Head of caudate nucleus (tissue), 42 donors: ENCODE measurements at regions not wholly inside any gene's neighbourhood (a gene's known extent, or its start where the extent isn't known, plus 50 kb on each side); places are given as distances from the start of the nearest gene placed in this dataset.
"Not testable (repeated sequence)": the region's sequence is repeated elsewhere in the genome, so short reads cannot be mapped to it uniquely, and the experiment has no call there.

Experiments used
- DNase-seq, 42 donors: peaks; one replicate each; pipeline versions ENCODE4 v3.0.0 to v3.0.0-alpha.2; 2020 to 2021; ENCODE audit warnings: mixed read lengths in 7 of 42
- intact Hi-C: fragments of 100-400 bp; cut with DNase I; formaldehyde crosslinking; loops from one replicate; pipeline ENCODE4 v1.15.0; 2022

- intact Hi-C loops, DNase-seq: not testable (repeated sequence)
Measured at GRCh38 chr3:161943801-161944345, 447.3 kb downstream of the OTOL1 start.

DNA sequence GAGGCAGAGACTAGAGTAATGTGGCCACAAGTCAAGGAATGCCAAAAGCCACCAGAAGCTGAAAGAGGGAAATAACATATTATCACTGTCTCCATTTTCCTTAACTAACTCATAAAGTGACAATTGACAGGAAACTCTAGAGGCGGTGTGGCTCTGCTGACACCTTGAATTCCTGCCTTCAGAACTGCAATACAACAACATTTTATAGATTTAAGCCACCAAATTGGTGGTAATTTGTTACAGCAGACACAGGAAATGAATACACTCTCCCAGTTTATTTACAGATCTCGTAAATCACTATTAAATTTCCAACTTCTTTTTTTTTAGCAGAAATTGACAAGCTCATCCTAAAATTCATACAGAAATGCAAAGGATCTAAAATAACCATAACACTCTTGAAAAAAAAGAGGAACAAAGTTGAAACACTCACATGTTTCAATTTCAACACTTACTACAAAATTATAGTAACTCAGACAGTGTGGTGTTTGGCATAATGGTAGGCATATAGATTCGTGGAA is 449.9 kb downstream of the OTOL1 start:
- DNase-seq: no peak
- intact Hi-C loops: no loop called here

- DNase-seq: no peak
- intact Hi-C loops: no loop called here
Measured at GRCh38 chr3:161950318-161950868, 453.8 kb downstream of the OTOL1 start.

GRCh38 chr3:161957467-161957866 is 460.9 kb downstream of the OTOL1 start:
- intact Hi-C loops: no loop called here
- no peak for DNase-seq

GRCh38 chr3:161964857-161965256 is 468.2 kb downstream of the OTOL1 start:
- intact Hi-C loops: no loop called here
- DNase-seq: no peak

GRCh38 chr3:161969867-161970266 is 473.3 kb downstream of the OTOL1 start:
- intact Hi-C loops: no loop called here
- no peak for DNase-seq

DNA sequence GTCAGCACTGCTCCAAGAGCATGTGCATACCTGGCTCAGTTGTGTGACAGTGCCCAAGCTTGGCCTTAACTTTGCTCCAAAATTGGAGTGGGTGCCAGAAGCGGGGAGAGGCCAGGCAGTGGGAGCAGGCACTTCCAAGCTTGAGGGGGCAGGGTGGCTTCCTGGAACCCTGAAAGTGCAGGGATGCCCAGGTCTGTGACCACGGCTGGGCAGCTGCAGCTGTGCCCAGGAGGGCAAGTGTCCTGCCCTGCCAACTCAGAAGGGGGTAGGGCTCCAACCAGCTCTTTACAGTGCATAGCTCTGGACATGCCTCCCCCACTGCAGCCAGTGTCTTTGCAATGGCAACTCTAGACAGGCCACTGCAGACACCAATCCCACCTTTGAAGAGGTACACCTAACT is 478.6 kb downstream of the OTOL1 start:
- intact Hi-C loops: no loop called here
- DNase-seq: no peak

- no peak for DNase-seq
- intact Hi-C loops: no loop called here
Measured at GRCh38 chr3:161977063-161977462, 480.5 kb downstream of the OTOL1 start.

DNA sequence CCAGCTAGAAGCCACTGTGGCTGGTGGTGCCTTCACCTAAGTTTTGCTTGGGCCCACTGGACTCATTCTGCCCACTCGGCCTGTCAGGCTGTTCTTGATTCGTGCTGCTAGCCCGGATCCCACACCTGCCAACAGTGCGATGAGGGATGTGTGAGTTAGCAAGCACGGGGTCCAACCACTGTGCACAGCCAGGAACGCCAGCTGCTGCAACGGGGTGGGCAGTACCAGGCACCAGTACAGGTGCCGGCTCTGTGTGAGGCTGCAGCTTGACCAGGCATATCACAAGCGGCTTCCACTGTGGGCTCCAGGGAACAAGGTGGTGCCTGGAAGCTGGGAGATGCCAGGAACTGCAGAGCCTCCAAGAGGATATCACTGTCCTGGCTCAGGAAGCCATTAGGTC is 481.2 kb downstream of the OTOL1 start:
- intact Hi-C loops: no loop called here

DNA sequence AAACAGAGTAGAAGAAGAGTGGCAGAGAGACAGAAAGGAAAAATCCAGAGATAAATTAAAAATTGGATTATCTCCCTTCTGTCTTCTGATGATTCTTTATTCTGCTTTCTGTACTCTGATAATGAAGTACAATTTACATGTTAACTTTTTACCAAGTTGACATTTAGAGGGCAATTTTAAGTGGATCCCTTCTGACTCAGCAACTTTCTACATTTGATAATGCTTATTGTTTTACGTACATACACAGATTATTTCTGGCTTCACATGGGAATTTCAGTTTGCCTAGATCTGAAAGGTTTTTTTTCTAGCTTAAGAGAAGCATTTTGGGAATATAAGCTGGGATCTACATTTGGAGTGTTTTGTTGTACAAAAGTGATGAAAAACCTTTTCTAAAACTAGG is 491.3 kb downstream of the OTOL1 start:
- DNase-seq: no peak
- intact Hi-C loops: no loop called here

More for the DNA sequence above, 481.2 kb downstream of the OTOL1 start:
- DNase-seq: no peak

DNA sequence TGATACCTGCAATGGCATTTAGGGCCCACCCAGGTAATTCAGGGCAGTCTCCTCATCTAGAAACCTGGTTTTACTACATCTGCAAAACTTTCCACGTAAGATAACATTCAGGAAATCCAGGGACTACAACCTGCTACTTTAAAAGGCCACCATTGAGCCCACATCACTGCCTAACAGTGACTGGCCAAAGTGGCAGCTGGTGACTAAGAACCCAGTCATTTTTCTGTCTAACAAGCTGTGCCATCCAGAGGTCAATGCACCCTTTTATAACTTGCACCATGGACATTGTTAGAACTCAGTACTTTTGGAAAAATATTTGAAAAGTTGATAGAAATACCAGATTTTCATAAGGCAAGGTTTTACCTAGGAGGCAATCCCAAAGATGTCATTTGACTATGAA is 492.4 kb downstream of the OTOL1 start:
- no peak for DNase-seq
- intact Hi-C loops: no loop called here

DNA sequence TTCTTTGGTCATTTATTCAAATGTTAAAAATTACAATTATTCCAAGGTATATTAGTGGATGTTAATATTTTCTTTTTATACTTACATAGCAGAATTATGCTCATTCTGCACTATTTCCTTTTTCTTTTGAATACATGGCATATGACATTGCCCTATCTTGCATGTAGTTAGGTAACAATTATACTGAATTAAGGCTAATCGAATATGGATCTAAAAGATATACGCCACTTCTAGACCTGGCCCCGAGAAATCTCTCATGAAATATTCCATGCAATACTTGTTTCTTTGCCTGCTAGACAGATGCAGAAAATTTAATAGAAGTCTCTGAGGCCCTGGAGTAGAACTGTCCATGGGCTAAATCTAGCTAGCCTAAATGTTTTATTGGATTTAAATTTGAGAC is 493.4 kb downstream of the OTOL1 start:
- intact Hi-C loops: no loop called here

DNA sequence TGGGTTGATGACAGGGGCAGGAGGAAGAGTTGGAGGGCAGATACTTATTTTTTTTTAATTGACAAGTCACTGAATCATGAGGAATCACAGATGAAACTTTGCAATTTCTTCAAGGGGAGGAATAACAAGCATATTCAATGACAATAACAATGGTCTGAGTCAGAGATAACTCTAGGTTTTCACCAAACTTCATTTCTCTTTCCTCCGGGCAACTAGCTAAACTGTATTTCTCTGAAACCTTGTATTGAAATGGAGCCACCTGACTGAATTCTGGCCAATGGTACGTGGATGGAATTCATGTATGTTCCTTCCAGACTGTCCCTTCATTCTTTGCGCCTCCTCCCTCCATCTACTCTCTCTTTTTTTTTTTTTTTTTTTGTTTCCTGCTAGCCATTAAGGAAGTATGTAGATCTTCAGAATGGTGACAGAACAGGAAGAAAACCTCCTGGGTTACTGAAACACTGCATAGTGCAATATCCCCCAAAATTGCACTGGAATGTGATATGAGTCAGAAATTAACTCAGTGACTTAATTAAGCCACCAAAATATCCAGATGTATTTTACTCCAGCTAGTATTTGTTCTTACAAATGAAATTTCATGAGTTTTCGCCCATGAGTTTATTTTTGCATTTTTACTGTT is 495.4 kb downstream of the OTOL1 start:
- no peak for DNase-seq
- intact Hi-C loops: no loop called here

More for the DNA sequence above, 493.4 kb downstream of the OTOL1 start:
- no peak for DNase-seq

DNA sequence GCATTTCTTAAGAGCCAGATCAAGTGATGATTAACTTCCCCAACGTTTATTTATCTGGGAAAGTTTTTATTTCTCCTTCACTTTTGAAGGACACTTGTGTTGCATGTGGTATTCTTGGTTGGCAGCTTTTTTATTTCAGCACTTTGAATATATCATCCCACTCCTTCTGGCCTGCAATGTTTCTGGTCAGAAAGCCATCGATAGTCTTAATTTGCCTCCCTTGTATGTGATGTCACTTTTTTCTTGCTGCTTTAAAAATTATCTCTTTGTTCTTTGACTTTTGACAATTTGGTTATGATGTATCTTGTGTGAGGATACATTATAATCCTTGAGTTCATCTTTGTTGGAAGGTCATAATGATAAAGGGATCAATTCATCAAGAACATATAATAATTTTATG is 503.2 kb downstream of the OTOL1 start:
- no peak for DNase-seq
- intact Hi-C loops: no loop called here

DNA sequence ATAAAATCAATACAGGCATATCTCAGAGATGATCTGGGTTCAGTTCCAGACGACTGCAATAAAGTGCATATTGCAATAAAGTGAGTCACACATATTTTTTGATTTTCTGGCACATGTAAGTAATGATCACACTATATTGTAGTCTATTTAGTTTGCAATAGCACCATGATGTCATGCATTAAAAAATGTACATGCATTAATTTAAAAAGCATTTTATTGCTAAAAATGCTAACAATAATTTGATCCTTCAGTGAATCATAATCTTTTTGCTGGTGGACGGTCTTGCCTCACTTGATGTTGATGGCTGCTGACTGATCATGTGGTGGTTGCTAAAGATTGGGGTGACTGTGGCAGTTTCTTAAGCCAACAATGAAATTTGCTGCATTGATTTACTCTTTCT is 511.1 kb downstream of the OTOL1 start:
- no peak for DNase-seq
- intact Hi-C loops: no loop called here

GRCh38 chr3:162012633-162013032 is 516.0 kb downstream of the OTOL1 start:
- intact Hi-C loops: no loop called here
- DNase-seq: no peak

- DNase-seq: no peak
- intact Hi-C loops: no loop called here
Measured at GRCh38 chr3:162014284-162014683, 517.7 kb downstream of the OTOL1 start.

DNA sequence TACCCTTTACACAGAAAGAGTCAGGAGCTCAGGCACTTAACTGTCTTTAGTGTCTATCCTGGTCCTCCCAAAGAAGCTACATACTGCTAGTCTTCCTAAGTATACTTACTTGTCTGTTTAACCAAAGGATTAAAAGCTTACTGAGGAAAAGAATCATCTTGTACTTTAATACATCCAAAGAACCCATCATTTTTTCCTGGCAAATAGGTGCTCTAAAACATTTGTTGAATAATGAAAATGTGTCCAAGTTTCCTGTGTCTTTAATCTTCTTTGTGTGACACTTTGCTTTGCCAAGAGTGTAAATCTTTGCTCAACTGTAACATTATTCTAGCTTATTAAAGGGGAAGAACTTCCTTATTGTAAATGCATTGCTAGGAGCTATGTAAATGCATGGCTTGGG is 519.2 kb downstream of the OTOL1 start:
- DNase-seq: no peak
- intact Hi-C loops: no loop called here

- peak in 1 of 42 donors; percentile 14 for DNase-seq
- intact Hi-C loops: no loop called here
Measured at GRCh38 chr3:162019817-162020216, 523.2 kb downstream of the OTOL1 start.

DNA sequence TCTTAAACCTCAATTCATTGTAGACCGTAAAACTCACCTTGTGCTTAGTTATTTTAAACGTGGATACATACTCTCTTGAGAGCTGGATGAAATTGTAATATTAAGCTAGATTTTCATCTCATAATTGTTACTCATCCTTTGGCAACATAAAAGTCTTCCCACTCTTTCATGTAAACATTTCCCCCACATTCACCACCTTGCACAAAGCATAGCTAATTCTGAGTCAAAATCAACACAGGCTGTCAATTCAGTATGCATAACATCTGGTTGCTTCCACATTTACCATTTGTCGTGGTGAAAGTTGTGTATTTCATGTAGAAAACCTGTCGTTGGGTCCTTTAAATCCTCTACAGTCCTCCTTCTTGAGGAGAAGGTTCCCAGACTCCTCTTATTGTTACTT is 524.6 kb downstream of the OTOL1 start:
- DNase-seq: no peak
- intact Hi-C loops: no loop called here

- intact Hi-C loops: no loop called here
- DNase-seq: peak in 1 of 42 donors; percentile 27
Measured at GRCh38 chr3:162022911-162023310, 526.3 kb downstream of the OTOL1 start.
